ENCODE measurements at regions not wholly inside any gene's neighbourhood (a gene's known extent, or its start where the extent isn't known, plus 50 kb on each side); places are given as distances from the start of the nearest gene placed in this dataset.

- intact Hi-C loops (cut with DNase I) = no loop called here
- Histone ChIP-seq H3K9me3 (no peaks in the 10 kb centered on the region), H3K27me3 (no peaks in the 10 kb centered on the region), H3K4me1 (peaks cover 0 to 32% (median 17%) of the 10 kb centered on the region in 4 donors), H3K27ac (no peak overlapping the region), H3K4me3 (no peak overlapping the region), H3K36me3 (no peaks in the 10 kb centered on the region)
- DNase-seq (no peak), ATAC-seq (no peak)
- WGBS (ENCODE audit: insufficient coverage, low coverage, low lambda C conversion rate, missing lambda C conversion rate) = 80% methylated on average over 3 of the region's 4 CpGs
- TF ChIP-seq CTCF (IDR thresholded peaks at IDR 0.05) (no peak), POLR2A (IDR thresholded peaks at IDR 0.05) (no peak)
These were observed 66.2 kb upstream of the WDR26 start for GRCh38 chr1:224500796-224501195.

DNA sequence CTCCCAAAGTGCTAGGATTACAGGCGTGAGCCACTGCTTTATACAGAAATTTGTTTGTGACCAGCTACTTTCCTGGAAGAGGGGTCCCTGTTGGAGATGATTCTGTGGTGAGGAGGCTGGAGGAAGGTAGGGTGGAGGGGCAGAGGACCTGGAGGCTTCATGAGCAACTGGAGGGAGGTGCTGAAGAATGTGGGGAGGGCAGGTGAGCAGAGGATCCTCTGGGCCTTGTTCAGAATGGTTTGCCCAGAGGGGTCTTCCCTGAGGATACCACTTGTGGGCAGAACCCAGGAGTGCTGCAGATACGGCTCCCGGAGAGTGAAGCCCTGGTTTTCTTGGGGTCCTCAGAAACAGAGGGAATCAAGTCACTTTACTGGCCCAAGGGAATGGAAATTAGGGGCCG lies 67.2 kb upstream of the WDR26 start:
- 100% methylated on average over 1 of the region's 4 CpGs for WGBS (ENCODE audit: insufficient coverage, low coverage, low lambda C conversion rate, missing lambda C conversion rate)
- no peak for ATAC-seq
- Histone ChIP-seq H3K27ac (no peak overlapping the region), H3K9me3 (no peaks in the 10 kb centered on the region), H3K27me3 (no peaks in the 10 kb centered on the region), H3K36me3 (no peaks in the 10 kb centered on the region), H3K4me3 (no peak overlapping the region), H3K4me1 (peaks cover 0 to 42% (median 22%) of the 10 kb centered on the region in 4 donors)
- intact Hi-C loops (cut with DNase I) = no loop called here
- no peak for TF ChIP-seq CTCF (IDR thresholded peaks at IDR 0.05)
- no peak for TF ChIP-seq POLR2A (IDR thresholded peaks at IDR 0.05)
- DNase-seq = no peak

DNA sequence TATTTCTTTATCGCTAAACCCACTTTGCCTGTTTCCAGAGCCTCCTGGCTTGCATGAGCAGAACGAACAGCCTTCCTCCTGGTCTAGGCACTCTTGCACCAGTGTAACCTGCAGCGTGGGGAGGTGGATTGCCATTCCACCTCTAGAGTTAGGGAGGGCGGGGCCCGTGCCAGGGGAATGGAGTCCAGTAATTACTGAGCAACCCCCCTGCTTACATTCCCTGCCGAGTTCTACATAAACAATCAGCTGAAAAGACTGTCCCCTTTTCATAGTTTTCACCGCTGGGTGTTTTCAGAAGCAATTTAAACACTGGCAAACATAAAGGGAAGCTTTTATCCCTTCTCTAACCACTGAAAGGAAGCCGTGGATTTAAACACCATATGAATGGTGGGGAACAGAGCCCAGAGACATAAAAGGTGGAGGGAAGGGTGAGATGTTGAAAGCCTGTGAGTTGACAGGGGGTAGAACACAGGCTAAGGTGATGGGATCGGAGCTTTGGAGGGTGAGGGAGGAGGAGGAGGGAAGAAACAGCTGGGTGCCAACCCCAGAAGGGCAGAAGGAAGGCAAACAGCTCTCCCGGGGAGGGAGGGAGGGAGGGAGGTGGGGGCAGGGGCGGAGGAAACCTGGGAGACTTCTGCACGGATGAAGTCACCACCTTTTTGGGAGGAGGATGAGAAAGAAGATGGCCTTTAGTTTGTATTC lies 68.0 kb upstream of the WDR26 start:
- intact Hi-C loops (cut with DNase I) = no loop called here
- no peak for TF ChIP-seq POLR2A (IDR thresholded peaks at IDR 0.05)
- no peak for TF ChIP-seq CTCF (IDR thresholded peaks at IDR 0.05)
- H3K9me3 ChIP-seq = no peaks in the 10 kb centered on the region
- WGBS (ENCODE audit: insufficient coverage, low coverage, low lambda C conversion rate, missing lambda C conversion rate) = 45% methylated on average over 9 of the region's 12 CpGs
- H3K27ac ChIP-seq = peak overlapping the region; percentile 69 to 92 (median 75)
- DNase-seq (no peak), ATAC-seq (no peak)
- peaks cover 0 to 50% (median 26%) of the 10 kb centered on the region in 4 donors for H3K4me1 ChIP-seq
- H3K4me3 ChIP-seq = no peak overlapping the region
- H3K27me3 ChIP-seq = no peaks in the 10 kb centered on the region
- no peaks in the 10 kb centered on the region for H3K36me3 ChIP-seq

DNA sequence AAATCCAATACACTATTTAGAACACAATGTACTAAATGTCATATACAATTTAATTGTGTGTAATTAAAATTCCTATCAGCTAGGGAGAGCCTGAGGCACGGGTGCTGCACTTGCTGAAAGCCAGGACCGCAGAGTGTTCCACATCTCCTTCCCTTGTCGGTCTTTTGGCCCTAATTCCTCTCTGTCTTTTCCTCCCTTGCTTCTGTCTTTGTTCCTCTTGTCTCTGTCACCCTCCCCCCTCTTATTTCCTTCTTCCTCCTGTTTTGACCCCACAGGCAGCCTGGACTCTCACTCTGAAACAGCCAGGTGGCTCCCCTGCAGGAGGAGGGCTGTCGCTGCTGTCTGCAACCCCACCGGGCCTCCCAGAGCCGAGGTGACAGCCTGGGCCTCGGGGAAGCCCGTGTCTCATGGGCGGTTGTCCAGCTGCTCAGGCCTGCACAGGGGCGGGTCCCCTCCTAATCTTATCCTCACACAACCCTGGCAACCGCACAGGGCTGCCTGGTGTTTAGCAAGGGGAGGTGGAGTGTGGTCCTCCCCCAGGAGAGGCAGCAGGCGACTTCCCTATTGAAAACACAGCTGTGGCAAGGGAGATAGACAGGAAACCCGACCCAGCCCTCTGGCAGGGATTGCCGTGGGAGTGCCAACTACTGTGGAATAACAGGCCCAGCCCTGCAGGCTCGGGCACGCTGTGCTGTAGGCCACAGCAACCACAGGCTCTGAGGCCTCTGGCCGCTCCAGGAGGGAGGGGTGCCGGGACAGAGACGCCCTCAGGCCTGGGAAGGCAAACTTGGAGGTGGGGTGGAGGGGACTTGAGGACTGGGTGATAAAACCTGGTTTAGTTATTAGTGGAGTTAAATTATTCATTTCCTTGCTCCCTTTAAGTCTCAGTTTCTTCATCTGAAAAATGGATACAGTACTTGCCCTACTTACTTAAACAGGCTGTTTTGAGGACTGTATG lies 68.8 kb upstream of the WDR26 start:
- peak; percentile 36 for TF ChIP-seq POLR2A (IDR thresholded peaks at IDR 0.05)
- TF ChIP-seq CTCF (IDR thresholded peaks at IDR 0.05) = peak in 1 of 4 donors; percentile 29
- H3K4me1 ChIP-seq = peaks cover 0 to 58% (median 30%) of the 10 kb centered on the region in 4 donors
- intact Hi-C loops (cut with DNase I) = no loop called here

More for the DNA sequence above, 68.8 kb upstream of the WDR26 start:
- ATAC-seq = peak; percentile 84 to 92 (median 88)
- WGBS (ENCODE audit: insufficient coverage, low coverage, low lambda C conversion rate, missing lambda C conversion rate) = 5% methylated on average over 12 of the region's 19 CpGs
- H3K27ac ChIP-seq = peak overlapping the region; percentile 69 to 92 (median 75)
- H3K9me3 ChIP-seq = no peaks in the 10 kb centered on the region
- no peaks in the 10 kb centered on the region for H3K36me3 ChIP-seq
- H3K4me3 ChIP-seq = peak overlapping the region in 1 of 3 donors; percentile 6
- H3K27me3 ChIP-seq = no peaks in the 10 kb centered on the region
- peak; percentile 91 to 98 (median 97) for DNase-seq
